ENCODE measurements at regions not wholly inside any gene's neighbourhood (a gene's known extent, or its start where the extent isn't known, plus 50 kb on each side); places are given as distances from the start of the nearest gene placed in this dataset.

DNA sequence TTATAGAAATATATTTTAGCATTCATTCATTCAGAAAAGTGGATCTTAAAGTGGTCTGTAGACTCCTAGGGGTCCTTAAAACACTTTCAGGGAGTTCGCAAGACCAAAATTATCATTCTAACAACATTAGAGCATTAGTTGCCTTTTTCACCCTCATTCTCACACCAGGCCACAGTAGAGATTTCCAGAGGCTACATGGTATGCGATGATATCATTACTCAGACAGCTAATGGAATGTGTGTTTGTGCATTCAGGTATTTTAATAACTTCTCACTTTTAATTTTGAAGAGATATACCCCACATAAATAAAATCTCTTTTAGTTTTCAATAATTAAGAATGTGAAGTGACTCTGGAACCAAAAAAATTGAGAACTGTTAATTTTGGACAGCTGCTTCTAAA is 206.9 kb downstream of the NSUN3 start:
- Histone ChIP-seq H2AFZ (no peak overlapping the region), H3K27me3 (no peaks in the 10 kb centered on the region), H3K36me3 (replicated peaks; ENCODE audit: insufficient read depth, low read depth) (no peaks in the 10 kb centered on the region), H3K9me3 (ENCODE audit: low read depth) (no peaks in the 10 kb centered on the region), H3K79me2 (no peaks in the 10 kb centered on the region), H3K4me2 (no peak overlapping the region), H3K4me3 (no peak overlapping the region), H3K4me1 (ENCODE audit: insufficient read depth) (peaks cover 4% of the 10 kb centered on the region), H3K27ac (no peak overlapping the region), H4K20me1 (ENCODE audit: insufficient read depth, poor library complexity, severe bottlenecking) (no peaks in the 10 kb centered on the region), H3K9me2 (replicated peaks; ENCODE audit: insufficient read depth) (no peaks in the 10 kb centered on the region)
- TF ChIP-seq EZH2 (IDR thresholded peaks at IDR 0.05; ENCODE audit: borderline replicate concordance) (no peak), EZH2phosphoT487 (IDR thresholded peaks at IDR 0.05; ENCODE audit: low read depth, severe bottlenecking, unreplicated experiment) (no peak)
- TF ChIP-seq, protein P1, sequence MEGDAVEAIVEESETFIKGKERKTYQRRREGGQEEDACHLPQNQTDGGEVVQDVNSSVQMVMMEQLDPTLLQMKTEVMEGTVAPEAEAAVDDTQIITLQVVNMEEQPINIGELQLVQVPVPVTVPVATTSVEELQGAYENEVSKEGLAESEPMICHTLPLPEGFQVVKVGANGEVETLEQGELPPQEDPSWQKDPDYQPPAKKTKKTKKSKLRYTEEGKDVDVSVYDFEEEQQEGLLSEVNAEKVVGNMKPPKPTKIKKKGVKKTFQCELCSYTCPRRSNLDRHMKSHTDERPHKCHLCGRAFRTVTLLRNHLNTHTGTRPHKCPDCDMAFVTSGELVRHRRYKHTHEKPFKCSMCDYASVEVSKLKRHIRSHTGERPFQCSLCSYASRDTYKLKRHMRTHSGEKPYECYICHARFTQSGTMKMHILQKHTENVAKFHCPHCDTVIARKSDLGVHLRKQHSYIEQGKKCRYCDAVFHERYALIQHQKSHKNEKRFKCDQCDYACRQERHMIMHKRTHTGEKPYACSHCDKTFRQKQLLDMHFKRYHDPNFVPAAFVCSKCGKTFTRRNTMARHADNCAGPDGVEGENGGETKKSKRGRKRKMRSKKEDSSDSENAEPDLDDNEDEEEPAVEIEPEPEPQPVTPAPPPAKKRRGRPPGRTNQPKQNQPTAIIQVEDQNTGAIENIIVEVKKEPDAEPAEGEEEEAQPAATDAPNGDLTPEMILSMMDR (IDR thresholded peaks at IDR 0.05; ENCODE audit: poor library complexity): no peak
- DNase-seq (ENCODE audit: low spot score): no peak
- 81% methylated on average over 2 of the region's 2 CpGs for WGBS (ENCODE audit: low lambda C conversion rate, missing lambda C conversion rate)

DNA sequence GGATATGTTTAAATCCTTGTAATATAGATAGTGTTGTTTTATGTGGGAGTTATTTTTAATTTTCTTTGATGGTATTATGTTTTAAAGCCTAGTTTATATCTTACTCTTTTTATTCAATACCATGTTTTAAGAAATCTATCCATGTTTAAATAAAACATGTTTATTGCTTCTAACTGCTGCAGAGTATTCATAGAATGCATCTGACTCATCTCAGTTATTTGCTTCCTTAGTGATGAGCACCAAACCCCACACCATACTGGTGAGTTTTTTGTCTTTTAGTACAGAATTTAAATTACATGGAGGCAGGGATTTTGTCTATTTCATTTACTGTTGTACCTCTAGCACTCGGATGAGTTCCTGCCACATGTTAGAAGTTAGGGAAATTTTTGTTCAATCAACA is 209.2 kb downstream of the NSUN3 start:
- H3K4me1 ChIP-seq (ENCODE audit: insufficient read depth): peaks cover 4% of the 10 kb centered on the region

DNA sequence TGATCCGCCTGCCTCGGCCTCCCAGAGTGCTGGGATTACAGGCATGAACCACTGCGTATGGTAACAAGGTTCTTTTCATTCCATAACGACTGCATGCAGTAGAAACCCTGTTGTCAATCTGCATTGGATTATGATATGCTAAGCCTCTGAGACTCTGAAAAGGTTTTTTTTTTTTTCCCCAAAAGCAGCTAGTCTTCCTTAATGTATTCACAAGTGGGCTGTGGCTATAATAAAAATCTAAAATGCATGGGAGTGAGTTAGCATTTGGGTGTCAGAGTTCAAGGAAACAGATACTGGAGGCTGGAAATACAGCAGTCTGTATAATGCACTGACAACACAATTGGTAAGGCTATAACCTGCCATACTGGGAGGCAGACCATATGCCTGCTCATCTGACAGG is 218.1 kb downstream of the NSUN3 start:
- DNase-seq (ENCODE audit: low spot score): no peak
- H3K79me2 ChIP-seq: no peaks in the 10 kb centered on the region
- no peaks in the 10 kb centered on the region for H3K36me3 ChIP-seq (replicated peaks; ENCODE audit: insufficient read depth, low read depth)
- H3K4me1 ChIP-seq (ENCODE audit: insufficient read depth): no peaks in the 10 kb centered on the region
- 90% methylated on average over 4 of the region's 4 CpGs for WGBS (ENCODE audit: low lambda C conversion rate, missing lambda C conversion rate)
- no peak overlapping the region for H3K4me3 ChIP-seq
- H3K4me2 ChIP-seq: no peak overlapping the region
- no peak for TF ChIP-seq EZH2 (IDR thresholded peaks at IDR 0.05; ENCODE audit: borderline replicate concordance)
- TF ChIP-seq EZH2phosphoT487 (IDR thresholded peaks at IDR 0.05; ENCODE audit: low read depth, severe bottlenecking, unreplicated experiment): no peak
- TF ChIP-seq, protein P1 (IDR thresholded peaks at IDR 0.05; ENCODE audit: poor library complexity): no peak
- no peaks in the 10 kb centered on the region for H3K27me3 ChIP-seq
- no peaks in the 10 kb centered on the region for H3K9me2 ChIP-seq (replicated peaks; ENCODE audit: insufficient read depth)
- H4K20me1 ChIP-seq (ENCODE audit: insufficient read depth, poor library complexity, severe bottlenecking): no peaks in the 10 kb centered on the region
- H2AFZ ChIP-seq: no peak overlapping the region
- H3K27ac ChIP-seq: no peak overlapping the region
- H3K9me3 ChIP-seq (ENCODE audit: low read depth): no peaks in the 10 kb centered on the region

More for the DNA sequence above, 209.2 kb downstream of the NSUN3 start:
- no peaks in the 10 kb centered on the region for H4K20me1 ChIP-seq (ENCODE audit: insufficient read depth, poor library complexity, severe bottlenecking)
- no peak overlapping the region for H3K4me3 ChIP-seq
- H3K9me2 ChIP-seq (replicated peaks; ENCODE audit: insufficient read depth): no peaks in the 10 kb centered on the region
- no peak for DNase-seq (ENCODE audit: low spot score)
- no peak overlapping the region for H2AFZ ChIP-seq
- WGBS (ENCODE audit: low lambda C conversion rate, missing lambda C conversion rate): 77% methylated on average over 1 of the region's 1 CpG
- no peaks in the 10 kb centered on the region for H3K79me2 ChIP-seq
- no peak overlapping the region for H3K4me2 ChIP-seq
- TF ChIP-seq EZH2 (IDR thresholded peaks at IDR 0.05; ENCODE audit: borderline replicate concordance) (no peak), EZH2phosphoT487 (IDR thresholded peaks at IDR 0.05; ENCODE audit: low read depth, severe bottlenecking, unreplicated experiment) (no peak)
- TF ChIP-seq, protein P1 (IDR thresholded peaks at IDR 0.05; ENCODE audit: poor library complexity): no peak
- H3K9me3 ChIP-seq (ENCODE audit: low read depth): no peaks in the 10 kb centered on the region
- no peaks in the 10 kb centered on the region for H3K36me3 ChIP-seq (replicated peaks; ENCODE audit: insufficient read depth, low read depth)
- H3K27me3 ChIP-seq: no peaks in the 10 kb centered on the region
- no peak overlapping the region for H3K27ac ChIP-seq

DNA sequence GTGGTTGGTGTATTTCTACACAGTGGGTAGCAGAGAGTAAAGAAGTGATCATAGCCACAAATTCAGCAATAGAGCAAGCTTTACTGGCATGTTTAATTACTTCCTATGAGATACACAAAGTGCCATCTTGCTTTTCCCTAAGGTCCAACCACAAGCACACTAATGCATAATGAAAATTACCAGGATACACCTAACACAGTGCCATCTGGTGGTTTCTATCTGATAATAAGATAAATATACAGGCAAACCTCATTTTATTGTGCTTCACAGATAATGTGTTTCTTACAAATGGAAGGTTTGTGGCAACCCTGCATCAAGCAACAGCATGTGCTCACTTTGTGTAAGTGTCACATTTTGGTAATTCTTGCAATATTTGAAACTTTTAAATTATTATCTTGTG is 223.0 kb downstream of the NSUN3 start:
- no peak overlapping the region for H3K27ac ChIP-seq
- H3K9me2 ChIP-seq (replicated peaks; ENCODE audit: insufficient read depth): no peaks in the 10 kb centered on the region
- H3K4me2 ChIP-seq: no peak overlapping the region
- TF ChIP-seq EZH2phosphoT487 (IDR thresholded peaks at IDR 0.05; ENCODE audit: low read depth, severe bottlenecking, unreplicated experiment): no peak
- TF ChIP-seq, protein P1 (IDR thresholded peaks at IDR 0.05; ENCODE audit: poor library complexity): peak; percentile 30
- no peaks in the 10 kb centered on the region for H3K36me3 ChIP-seq (replicated peaks; ENCODE audit: insufficient read depth, low read depth)
- no peak overlapping the region for H3K4me3 ChIP-seq
- H3K79me2 ChIP-seq: no peaks in the 10 kb centered on the region
- H3K9me3 ChIP-seq (ENCODE audit: low read depth): no peaks in the 10 kb centered on the region
- no peak overlapping the region for H2AFZ ChIP-seq
- H3K27me3 ChIP-seq: no peaks in the 10 kb centered on the region
- H4K20me1 ChIP-seq (ENCODE audit: insufficient read depth, poor library complexity, severe bottlenecking): no peaks in the 10 kb centered on the region
- peak; percentile 20 for DNase-seq (ENCODE audit: low spot score)
- no peaks in the 10 kb centered on the region for H3K4me1 ChIP-seq (ENCODE audit: insufficient read depth)
